GM10266 (cell line): ENCODE measurements at regions not wholly inside any gene's neighbourhood (a gene's known extent, or its start where the extent isn't known, plus 50 kb on each side); places are given as distances from the start of the nearest gene placed in this dataset.

ENCODE experiments used
- DNase-seq: peaks from one replicate; pipeline ENCODE4 v3.0.0; 2012; ENCODE audit errors: extremely low spot score
- TF ChIP-seq, protein P1 (sequence below): IDR thresholded peaks from 2 replicates; pipeline ENCODE4 v1.5.1; 2012; ENCODE audit warnings: mild to moderate bottlenecking, low read depth; ENCODE audit not compliant: control insufficient read depth, insufficient read depth; ENCODE audit errors: missing control alignments

DNA sequence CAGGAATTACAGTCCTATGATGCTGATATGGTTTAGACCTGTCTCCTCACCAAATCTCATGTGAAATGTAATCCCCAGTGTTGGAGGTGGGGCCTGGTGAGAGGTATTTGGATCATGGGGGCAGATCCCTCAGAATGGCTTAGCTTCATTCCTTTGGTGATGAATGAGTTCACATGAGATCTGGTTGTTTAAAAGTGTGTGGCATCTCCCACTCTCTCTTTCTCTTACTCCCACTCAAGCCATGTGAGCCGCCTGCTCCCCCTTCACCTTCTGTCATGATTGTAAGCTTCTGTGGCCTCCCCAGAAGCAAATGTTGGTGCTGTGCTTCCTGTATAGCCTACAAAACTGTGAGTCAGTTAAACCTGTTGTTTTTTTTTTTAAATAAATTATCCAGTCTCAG is 89.4 kb upstream of the ARHGAP5 start:
- TF ChIP-seq, protein P1, sequence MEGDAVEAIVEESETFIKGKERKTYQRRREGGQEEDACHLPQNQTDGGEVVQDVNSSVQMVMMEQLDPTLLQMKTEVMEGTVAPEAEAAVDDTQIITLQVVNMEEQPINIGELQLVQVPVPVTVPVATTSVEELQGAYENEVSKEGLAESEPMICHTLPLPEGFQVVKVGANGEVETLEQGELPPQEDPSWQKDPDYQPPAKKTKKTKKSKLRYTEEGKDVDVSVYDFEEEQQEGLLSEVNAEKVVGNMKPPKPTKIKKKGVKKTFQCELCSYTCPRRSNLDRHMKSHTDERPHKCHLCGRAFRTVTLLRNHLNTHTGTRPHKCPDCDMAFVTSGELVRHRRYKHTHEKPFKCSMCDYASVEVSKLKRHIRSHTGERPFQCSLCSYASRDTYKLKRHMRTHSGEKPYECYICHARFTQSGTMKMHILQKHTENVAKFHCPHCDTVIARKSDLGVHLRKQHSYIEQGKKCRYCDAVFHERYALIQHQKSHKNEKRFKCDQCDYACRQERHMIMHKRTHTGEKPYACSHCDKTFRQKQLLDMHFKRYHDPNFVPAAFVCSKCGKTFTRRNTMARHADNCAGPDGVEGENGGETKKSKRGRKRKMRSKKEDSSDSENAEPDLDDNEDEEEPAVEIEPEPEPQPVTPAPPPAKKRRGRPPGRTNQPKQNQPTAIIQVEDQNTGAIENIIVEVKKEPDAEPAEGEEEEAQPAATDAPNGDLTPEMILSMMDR = no peak
- no peak for DNase-seq

DNA sequence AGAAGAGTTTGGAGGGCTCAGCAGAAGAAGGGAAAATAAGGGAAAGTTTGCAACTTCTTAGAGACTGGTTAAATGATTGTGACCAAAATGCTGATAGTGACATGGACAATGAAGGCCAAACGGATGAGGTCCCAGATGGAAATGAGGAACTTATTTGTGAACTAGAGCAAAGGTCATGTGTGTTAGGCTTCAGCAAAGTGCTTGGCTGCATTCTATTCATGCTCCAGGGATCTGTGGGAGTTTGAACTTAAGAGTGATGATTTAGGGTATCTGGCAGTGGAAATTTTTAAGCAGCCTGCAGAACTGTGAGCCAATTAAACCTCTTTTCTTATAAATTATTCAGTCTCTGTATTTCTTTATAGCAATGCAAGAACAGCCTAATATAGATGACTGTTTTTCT is 88.9 kb upstream of the ARHGAP5 start:
- TF ChIP-seq, protein P1 = no peak
- DNase-seq = no peak

DNA sequence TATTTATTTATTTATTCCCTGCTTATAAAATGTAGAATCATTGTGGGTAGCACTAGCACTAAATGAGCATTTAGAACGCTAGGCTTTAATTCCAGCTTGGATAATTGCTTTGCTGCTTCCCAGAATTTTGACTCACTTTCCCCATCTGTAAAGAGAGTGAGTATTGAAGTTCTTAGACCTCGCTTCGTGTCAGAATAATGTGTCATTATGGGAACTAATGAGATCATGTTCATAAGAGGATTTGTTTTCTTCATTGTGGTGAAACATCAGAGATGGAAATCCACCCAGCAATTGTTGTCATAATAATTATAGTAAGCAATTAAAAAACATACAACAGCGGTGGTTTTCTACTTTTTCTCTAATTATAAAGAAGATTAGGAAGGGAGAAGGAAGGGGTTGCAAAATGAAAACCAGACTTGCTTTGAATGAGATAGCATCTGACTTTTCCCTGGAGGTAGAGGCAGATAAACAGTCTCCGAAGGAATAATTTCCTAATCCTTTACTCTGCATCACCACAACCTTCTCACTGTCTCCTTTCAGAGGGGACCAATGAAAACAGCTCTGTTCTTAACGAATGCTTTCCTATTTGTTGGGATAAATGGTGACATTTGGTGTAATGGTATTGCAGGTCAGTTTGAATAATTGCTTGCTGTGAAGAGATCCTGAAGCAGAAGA is 86.8 kb upstream of the ARHGAP5 start:
- DNase-seq = no peak
- TF ChIP-seq, protein P1 = no peak

DNA sequence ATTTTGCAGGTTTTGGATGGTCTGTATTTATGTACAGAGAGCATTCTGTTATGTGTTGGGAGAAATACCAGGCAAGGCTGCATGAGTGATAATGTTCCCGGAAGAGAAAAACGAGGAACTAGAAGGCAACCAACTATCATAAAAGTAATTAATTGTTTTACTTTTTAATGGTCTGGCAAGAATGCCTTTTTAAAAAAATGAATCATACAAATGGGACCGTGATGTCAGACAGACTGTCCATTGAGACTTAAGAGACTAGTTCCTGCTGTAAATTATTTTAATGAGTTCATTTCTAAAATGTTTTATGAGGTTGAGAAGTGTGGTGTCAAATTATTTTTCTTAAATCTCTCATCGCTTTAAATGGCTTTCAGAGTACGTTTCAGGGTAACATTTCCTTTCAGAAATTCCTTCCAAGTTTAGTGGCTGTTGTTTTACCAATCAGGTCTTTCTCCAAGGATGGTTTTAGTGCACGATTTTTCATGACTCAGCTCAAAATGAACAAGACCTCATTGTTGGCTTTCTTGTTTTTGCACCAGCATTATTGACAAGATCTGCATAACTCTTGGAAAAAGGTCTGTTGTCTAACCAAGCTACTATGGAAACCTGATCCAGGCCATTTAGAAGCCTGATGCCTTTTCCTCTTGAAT is 86.1 kb upstream of the ARHGAP5 start:
- TF ChIP-seq, protein P1 = no peak
- no peak for DNase-seq

DNA sequence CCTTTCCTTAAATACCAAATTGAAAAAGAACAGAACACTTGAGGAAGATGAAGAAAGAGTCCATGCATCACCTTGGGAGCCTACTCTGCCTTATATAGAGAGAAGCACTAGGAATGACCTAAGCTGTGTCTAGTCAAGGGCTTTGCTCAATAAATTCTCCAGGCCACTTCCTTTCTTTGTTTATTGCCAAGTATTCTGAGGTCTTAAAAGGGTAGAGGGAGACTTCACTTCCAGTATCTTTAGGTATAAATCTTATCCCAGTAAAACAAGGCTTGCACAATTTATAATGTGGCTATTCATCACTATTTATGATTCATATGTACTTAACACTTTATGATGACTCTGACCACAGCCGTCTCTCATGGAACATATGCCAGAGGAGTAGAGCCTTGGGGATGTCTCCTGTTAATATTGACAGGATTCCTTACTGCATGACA is 85.1 kb upstream of the ARHGAP5 start:
- no peak for DNase-seq
- TF ChIP-seq, protein P1 = no peak

DNA sequence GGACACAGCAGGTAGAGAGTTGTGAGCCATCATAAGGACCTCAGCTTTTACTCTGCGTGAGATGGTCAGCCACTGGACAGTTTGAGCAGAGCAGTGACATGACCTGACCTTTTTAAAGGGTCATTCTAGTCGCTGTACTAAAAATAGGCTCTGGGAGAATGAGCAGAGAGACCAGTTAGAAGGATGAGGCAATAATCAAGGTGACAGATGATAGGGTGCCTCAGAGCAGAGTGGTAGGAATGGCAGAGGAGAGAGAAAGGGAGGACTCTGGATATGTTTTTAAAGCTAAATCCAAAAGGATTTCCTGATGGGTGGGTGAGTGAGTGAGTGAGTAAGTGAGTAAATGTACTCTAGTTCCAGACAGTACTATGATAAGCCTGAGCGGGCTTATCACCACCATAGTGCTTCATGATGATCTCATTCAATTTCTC is 83.6 kb upstream of the ARHGAP5 start:
- DNase-seq = no peak
- TF ChIP-seq, protein P1 = no peak

DNA sequence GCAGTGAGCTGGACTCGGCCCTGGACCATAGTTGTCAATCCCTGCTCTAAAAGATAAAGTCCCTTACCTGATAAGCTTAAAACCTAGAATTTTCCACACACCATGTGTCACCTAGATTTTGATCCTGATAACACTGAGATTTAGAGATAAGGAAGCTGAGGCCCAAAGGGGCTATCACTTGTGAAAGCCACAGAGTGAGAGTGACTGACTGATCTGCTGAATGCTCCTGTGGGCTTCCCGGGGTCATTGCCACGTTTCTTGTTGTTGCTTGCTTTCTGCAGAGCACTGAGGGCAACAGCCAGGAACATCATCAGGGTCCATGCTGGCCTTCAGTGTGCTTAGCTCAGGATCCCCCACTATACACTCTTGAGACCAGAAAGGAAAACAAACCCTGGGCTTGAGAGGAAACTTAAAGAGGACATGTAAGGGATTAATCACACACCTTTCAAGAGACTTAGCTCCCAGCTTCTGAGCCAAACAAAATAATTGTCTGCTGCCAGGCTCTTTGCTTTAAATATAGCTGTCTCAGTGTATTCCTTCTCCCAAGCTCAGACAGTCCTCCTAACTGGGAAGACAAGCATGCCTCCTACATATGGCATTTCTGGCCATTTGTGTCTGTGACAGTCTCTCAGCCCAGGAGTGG is 82.6 kb upstream of the ARHGAP5 start:
- TF ChIP-seq, protein P1 = no peak
- DNase-seq = no peak
